GM12874 (cell line): ENCODE measurements at regions not wholly inside any gene's neighbourhood (a gene's known extent, or its start where the extent isn't known, plus 50 kb on each side); places are given as distances from the start of the nearest gene placed in this dataset.

Experiments used
- TF ChIP-seq, protein P1 (sequence below): IDR thresholded peaks from 2 replicates; pipeline ENCODE4 v1.5.1; 2011; ENCODE audit warnings: low read depth, mild to moderate bottlenecking, control low read depth, low read length, moderate library complexity; ENCODE audit not compliant: insufficient read depth

DNA sequence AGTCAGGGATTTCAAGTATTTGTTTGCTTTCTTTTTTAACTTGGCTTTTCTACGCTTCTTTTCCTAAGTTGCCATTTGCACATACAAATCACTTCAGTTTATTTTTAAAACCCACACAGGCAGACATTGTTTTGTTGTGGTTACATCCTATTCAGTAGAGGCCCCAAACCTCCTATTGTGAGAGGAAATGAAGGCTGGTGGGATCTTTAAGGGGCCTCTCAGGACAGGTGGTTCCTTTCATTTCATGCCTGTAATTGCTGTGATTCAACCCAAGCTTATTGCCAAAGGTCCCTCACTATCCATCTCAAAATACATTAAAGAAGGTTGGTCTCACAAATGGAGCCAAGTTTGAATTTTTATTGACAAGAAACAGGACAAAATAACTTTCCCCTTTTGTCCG is 257.1 kb downstream of the ADAMTS20 start:
- TF ChIP-seq, protein P1, sequence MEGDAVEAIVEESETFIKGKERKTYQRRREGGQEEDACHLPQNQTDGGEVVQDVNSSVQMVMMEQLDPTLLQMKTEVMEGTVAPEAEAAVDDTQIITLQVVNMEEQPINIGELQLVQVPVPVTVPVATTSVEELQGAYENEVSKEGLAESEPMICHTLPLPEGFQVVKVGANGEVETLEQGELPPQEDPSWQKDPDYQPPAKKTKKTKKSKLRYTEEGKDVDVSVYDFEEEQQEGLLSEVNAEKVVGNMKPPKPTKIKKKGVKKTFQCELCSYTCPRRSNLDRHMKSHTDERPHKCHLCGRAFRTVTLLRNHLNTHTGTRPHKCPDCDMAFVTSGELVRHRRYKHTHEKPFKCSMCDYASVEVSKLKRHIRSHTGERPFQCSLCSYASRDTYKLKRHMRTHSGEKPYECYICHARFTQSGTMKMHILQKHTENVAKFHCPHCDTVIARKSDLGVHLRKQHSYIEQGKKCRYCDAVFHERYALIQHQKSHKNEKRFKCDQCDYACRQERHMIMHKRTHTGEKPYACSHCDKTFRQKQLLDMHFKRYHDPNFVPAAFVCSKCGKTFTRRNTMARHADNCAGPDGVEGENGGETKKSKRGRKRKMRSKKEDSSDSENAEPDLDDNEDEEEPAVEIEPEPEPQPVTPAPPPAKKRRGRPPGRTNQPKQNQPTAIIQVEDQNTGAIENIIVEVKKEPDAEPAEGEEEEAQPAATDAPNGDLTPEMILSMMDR = no peak

DNA sequence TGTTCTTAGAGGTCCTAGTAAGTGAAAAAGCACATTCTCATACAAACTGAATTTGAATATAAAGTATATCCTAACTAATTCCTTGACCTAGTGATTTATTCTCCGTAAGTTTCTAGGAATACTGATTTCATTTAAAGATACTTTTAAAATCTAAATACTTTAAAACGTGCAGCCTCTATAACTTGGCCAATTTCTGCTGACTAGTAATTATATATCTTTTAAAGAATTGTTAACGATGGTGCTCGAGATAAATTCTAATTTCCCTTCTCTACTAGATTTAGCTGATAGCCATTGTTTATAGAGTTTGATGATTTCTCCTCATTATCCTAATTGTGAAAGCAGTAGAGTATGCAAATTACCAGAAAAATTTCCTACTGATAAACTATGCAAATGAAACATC is 257.9 kb downstream of the ADAMTS20 start:
- TF ChIP-seq, protein P1 = no peak

DNA sequence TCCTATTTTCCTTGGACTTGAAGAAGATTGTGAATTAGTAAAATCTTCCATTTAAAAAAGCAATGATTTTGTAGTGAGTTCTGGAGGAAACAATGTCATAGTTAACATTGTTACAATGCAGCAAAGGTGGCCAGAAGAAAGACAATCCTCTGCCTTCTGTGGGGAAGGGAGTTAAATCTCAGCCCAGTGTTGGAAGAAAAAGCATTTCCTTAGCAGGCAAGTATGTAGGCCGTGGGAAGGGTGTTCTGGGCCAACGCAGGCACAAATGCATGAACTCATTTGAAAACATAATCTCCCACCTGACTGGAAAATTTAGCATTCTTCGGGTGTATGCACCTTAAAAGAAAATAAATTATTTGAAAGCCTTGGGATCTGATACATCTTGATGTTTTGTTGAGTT is 258.6 kb downstream of the ADAMTS20 start:
- TF ChIP-seq, protein P1 = no peak

DNA sequence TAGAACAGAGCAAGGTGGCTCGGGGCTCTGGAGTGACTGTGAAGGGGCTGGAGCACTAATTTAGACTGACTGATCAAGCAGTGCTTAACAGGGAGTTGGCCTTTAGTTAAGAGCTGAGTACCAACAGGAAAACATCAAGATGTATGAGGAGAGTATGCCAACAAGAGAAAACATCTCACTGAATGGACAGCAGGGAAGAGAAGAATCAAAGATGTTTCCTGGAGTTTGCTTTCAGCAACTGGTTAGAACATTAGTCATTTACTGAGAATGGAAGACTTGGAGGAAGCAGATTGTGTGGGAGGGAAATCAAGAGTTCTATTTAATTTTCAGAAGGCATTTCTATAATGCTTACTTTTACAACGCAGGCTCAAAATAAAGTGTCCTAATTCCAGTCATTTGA is 259.3 kb downstream of the ADAMTS20 start:
- TF ChIP-seq, protein P1 = no peak

DNA sequence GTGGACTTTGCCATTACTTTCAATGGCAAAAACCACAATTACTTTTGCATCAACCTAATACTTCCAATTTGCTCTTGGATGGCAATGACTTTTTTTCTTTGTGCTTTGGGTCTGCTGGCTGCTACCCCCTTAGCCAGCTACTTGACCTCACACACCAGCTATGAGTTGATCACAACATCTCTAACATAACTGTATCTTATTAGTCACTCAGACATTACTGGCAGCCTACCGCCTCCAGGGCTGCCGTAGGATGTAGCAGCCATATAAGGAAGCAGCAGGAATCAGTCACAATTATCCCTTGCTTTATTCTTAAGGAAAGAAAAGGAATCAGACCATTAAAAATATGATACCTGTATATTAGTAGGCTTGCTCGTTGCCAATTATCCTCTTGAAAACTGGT is 260.5 kb downstream of the ADAMTS20 start:
- TF ChIP-seq, protein P1 = no peak

DNA sequence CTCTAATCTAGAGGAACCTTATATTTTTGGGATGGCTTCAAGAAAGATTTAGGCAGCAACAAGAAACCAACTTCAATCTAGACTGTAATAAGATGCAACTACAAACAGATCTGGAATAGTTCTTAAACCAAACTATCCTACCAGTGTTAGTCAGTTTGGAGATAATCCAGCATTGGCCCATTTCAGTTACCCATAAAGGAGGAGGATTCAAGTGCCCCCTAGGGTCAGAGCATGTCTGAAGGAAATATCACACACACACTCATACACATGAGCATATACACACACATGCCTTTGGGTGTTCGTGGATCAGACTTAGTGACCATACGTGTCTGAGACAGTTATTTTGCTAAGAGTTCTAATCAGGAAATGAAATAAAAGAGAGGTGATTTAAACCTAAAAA is 261.2 kb downstream of the ADAMTS20 start:
- TF ChIP-seq, protein P1 = no peak

DNA sequence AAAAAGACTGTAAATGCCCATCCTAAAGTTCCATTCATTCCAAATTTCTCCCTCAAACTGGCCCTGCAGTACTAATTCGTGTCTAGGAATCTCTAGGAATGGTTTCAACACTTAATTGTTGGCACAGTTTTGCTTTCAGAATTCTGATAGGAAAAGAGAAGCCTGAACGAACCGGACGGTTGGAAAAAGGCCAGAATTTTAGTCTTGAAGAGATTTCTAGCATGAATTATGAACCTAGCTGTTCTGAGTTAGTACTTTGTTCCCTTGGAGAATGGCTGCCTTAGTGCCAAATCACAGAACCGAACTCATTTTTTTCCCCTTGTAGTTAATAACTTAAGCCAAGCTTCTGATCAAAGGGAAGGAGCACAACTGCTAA is 262.6 kb downstream of the ADAMTS20 start:
- TF ChIP-seq, protein P1 = no peak
